ENCODE measurements at regions not wholly inside any gene's neighbourhood (a gene's known extent, or its start where the extent isn't known, plus 50 kb on each side); places are given as distances from the start of the nearest gene placed in this dataset.
"Not testable (repeated sequence)": the region's sequence is repeated elsewhere in the genome, so short reads cannot be mapped to it uniquely, and the experiment has no call there.

- DNase-seq = no peak
Observed at GRCh38 chr16:65837464-65837863, 529.0 kb upstream of the CDH5 start.

GRCh38 chr16:65834688-65835087 is 531.8 kb upstream of the CDH5 start:
- no peak for DNase-seq

GRCh38 chr16:65833171-65833871 is 533.2 kb upstream of the CDH5 start:
- DNase-seq = peak; percentile 32 to 84 (median 55)

GRCh38 chr16:65832679-65833078 is 533.8 kb upstream of the CDH5 start:
- DNase-seq = no peak

- no peak for DNase-seq
Observed at GRCh38 chr16:65831903-65832666, 534.4 kb upstream of the CDH5 start.

GRCh38 chr16:65829076-65829475 is 537.4 kb upstream of the CDH5 start:
- no peak for DNase-seq

- DNase-seq = no peak
Observed at GRCh38 chr16:65828296-65828695, 538.2 kb upstream of the CDH5 start.

GRCh38 chr16:65827231-65827630 is 539.3 kb upstream of the CDH5 start:
- DNase-seq = no peak

- DNase-seq = no peak
Observed at GRCh38 chr16:65825191-65825856, 541.2 kb upstream of the CDH5 start.

GRCh38 chr16:65822148-65822547 is 544.3 kb upstream of the CDH5 start:
- no peak for DNase-seq

GRCh38 chr16:65819136-65819898 is 547.2 kb upstream of the CDH5 start:
- DNase-seq = no peak

GRCh38 chr16:65817799-65818198 is 548.7 kb upstream of the CDH5 start:
- no peak for DNase-seq

GRCh38 chr16:65817066-65817465 is 549.4 kb upstream of the CDH5 start:
- DNase-seq = no peak

- no peak for DNase-seq
Observed at GRCh38 chr16:65816556-65816955, 549.9 kb upstream of the CDH5 start.

GRCh38 chr16:65815707-65816106 is 550.8 kb upstream of the CDH5 start:
- DNase-seq = no peak

GRCh38 chr16:65813879-65814278 is 552.6 kb upstream of the CDH5 start:
- not testable (repeated sequence) for DNase-seq

GRCh38 chr16:65809627-65810026 is 556.9 kb upstream of the CDH5 start:
- DNase-seq = peak in 1 of 3 donors; percentile 15

- no peak for DNase-seq
Observed at GRCh38 chr16:65808790-65809189, 557.7 kb upstream of the CDH5 start.

GRCh38 chr16:65807858-65808257 is 558.6 kb upstream of the CDH5 start:
- DNase-seq = no peak

- DNase-seq = not testable (repeated sequence)
Observed at GRCh38 chr16:65805704-65806103, 560.8 kb upstream of the CDH5 start.

- DNase-seq = no peak
Observed at GRCh38 chr16:65796481-65796880, 570.0 kb upstream of the CDH5 start.

- DNase-seq = no peak
Observed at GRCh38 chr16:65794973-65795372, 571.5 kb upstream of the CDH5 start.

All from muscle of back (tissue), 3 donors.